Activated CD4-positive, alpha-beta T cell treated with anti-CD3 and anti-CD28 coated beads, Interleukin-2, amount 50 U/mL, for 1 hour (primary cell): ENCODE measurements at regions not wholly inside any gene's neighbourhood (a gene's known extent, or its start where the extent isn't known, plus 50 kb on each side); places are given as distances from the start of the nearest gene placed in this dataset.
"Not testable (repeated sequence)": the region's sequence is repeated elsewhere in the genome, so short reads cannot be mapped to it uniquely, and the experiment has no call there.

Source experiments
- DNase-seq: peaks from one replicate; pipeline ENCODE4 v3.0.0-alpha.2; 2020

DNA sequence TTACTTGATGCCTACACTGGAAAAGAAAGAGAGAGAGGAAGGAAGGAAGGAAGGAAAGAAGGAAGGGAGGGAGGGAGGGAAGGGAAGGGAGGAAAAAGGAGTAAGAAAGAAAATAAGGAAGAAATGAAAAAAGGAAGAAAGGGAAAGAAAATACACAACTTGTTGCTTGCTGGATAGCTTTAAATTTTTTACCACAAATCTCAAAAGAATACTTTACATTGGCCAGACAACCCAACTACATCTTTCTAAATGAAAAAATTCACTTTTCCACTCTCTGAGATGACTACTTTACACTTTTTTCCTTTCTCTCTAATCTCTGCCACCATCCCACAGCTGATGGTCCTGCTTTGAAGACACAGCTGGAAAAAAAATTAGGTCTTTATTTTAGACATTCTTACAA, 228.9 kb upstream of the FAM78B start:
- no peak for DNase-seq

DNA sequence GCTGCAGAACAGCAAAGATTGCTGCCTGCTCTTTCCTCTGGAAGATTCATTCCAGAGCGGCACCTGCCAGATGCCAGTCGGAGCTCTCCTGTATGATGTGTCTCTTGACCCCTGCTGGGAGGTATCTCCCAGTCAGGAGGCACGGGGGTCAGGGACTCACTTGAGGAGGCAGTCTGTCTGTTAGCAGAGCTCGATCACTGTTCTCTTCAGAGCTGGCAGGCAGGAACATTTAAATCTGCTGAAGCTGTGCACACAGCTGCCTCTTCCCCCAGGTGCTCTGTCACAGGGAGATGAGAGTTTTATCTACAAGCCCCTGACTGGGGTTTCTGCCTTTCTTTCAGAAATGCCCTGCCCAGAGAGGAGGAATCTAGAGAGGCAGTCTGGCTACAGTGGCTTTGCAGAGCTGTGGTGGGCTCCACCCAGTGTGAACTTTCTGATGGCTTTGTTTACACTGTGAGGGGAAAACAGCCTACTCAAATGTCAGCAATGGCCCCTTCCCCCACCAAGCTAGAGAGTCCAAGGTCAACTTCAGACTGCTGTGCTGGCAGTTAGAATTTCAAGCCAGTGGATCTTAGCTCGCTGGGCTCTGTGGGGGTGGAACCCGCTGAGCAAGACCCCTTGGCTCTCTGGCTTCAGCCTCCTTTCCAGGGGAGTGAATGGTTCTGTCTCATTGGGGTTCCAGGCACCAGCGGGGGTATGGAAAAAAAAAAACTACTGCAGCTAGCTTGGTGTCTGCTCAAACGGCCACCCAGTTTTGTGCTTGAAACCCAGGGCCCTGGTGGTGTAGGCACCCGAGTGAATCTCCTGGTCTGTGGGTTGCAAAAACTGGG, 242.7 kb upstream of the FAM78B start:
- not testable (repeated sequence) for DNase-seq

DNA sequence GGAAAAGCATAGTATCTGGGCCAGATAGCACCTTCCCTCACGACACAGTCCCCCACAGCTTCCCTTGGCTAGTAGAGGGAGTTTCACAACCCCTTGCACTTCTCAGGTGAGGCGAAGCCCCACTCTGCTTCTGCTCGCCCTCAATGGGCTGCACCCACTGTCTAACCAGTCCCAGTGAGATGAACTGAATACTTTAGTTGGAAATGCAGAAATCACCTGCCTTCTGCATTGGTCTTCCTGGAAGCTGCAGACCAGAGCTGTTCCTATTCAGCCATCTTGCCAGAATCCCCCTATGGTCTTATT, 243.2 kb upstream of the FAM78B start:
- no peak for DNase-seq

DNA sequence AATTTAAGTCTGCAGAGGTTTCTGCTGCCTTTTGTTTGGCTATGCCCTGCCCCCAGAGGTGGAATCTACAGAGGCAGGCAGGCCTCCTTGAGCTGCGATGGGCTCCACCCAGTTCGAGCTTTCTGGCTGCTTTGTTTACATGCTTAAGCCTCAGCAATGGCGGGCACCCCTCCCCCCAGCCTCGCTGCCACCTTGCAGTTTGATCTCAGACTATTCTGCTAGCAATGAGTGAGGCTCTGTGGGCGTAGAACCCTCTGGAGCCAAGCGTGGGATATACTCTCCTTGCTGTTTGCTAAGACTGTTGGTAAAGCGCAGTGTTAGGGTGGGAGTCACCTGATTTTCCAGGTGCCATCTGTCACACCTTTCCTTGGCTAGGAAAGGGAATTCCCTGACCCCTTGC, 250.0 kb upstream of the FAM78B start:
- DNase-seq, result not testable (repeated sequence)

DNA sequence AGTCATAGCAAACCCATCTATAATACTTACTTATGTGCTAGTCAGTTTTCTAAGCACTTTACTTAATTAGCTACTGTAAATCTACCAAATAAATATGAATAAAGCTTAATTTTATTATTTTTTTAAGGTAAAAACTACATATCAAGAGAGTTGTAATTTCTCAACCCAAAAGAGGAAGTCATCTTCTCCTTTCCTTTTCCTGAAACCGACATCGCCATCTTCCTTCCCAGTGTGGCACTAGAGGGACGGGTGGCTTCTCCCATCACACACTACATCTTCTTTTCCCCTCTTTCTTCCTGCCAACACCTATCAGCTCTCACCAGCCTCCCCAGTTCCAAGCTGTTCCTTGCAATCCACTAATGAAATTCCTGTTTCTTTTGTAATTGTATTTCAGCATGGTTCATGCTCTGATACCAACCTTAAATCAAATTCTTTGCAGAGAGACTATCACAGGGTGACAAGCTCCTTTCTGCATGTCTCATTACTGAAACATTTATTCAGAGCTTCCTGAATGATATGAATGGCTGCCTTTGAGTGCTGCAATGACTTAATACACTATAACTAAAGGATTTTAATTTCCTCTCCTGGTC, 251.6 kb upstream of the FAM78B start:
- no peak for DNase-seq

DNA sequence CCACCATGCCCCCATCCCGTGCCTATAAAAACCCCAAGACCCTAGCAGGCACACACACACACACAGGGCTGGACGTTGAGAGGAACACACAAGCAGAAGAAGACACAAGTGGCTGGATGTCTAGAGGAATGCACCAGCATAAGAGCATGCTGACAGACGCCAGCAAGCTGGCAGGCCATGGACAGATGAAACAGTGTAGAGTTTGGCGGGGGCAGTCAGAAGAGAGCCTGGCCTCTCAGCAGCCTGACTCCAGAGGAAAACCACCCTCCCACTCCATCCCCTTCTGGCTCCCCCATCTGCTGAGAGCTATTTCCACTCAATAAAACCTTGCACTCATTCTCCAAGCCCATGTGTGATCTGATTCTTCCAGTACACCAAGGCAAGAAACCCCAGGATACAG, 255.8 kb upstream of the FAM78B start:
- not testable (repeated sequence) for DNase-seq

DNA sequence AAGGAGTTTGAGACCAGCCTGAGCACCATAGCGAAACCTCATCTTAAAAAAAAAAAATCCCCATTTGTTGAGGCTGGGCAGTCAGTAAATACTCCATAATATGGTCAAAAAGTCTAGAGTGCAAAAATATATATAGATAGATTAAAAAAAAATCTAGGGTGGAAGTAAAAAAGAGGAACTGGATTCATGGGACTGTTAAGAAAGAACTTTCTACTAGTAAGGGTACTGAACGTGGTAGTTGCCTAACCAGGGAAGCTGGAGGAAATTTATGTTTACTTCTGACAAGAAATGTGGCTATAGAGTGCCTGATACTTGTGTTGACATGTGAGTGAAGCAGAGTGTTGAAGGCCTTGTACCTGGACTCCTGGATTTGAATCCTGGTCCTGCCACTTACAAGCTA, 265.9 kb upstream of the FAM78B start:
- no peak for DNase-seq

DNA sequence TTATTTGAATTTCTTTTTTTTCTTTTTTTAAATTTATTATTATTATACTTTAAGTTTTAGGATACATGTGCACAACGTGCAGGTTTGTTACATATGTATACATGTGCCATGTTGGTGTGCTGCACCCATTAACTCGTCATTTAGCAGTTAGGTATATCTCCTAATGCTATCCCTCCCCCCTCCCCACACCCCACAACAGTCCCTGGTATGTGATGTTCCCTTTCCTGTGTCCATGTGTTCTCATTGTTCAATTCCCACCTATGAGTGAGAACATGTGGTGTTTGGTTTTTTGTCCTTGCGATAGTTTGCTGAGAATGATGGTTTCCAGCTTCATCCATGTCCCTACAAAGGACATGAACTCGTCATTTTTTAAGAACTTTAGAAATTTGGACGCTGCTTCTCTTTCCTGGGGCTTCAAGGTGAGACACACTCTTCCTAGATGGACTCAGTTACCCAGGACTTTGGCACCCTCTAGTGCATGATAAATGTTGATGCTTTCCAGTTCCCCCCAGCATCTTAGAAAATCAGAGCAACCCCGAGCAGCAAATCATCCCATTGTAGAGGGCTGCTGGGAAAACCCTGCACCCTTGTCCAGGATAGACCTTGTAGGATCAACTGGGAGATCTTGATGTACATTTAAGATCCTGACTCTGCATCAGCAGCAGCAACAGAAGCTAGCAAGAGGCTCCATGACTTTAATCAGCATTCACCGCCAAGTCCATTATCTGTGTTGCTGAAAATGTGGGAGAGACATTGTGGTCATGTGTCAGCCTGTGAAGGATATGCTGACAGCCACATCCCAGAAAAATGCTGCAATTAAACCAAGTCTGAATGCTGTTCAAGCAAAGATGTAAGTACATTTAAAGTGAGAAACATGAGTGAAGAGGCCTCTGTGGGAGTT, 266.9 kb upstream of the FAM78B start:
- DNase-seq, result not testable (repeated sequence)

DNA sequence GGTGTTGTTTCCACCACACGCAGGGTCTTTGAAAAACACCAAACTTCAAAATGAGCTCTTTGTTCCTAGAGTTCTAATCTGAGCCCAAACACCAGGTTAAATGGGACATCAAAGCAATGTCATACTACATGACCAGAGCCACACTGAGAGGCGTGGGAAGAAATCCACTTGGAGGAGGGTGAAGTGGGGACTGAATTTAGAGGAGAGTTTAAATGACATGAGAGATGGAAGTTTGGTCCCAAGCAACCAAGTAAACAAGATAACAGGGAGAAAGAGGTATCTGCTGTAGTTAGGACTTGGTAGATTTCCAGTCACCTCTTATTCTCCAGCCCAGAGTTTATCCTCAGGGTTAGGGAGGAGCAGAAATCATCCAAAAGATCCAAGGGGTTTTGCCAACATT, 290.9 kb upstream of the FAM78B start:
- DNase-seq, result no peak

DNA sequence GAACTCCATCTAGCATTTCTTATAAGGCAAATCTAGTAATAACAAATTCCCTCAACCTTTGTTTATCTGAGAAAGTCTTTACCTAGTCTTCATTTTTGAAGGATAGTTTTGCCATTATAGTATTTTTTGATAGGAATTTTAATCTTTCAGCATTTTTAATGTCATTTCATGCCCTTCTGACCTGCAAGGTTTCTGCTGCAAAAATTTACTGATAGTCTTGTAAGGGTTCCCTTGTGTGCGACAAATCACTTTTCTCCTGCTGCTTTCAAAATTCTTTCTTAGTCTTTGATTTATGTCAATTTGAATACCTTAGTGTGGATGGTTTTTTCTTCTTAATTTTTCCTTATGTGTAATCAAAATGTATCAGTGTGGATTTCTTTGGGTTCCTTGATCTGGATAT, 297.5 kb upstream of the FAM78B start:
- DNase-seq, result no peak

DNA sequence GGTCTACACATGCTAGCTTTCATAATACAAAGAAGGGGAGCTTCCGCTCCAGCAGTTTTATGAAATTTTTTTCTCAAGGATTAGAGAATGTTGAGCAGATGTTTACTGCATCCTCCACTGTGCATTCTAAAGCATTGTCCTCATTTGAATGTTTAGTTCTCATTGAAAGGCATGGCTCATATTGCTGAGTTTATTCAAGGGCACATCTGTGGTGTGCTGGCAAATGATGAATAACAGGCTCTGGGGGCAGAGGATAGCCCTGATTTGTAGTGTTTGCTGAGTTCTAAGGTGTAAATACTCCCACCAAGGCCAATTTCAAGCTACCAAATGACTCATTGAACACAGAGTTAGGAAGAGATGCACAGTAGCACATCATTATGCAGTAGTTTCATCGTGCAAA, 303.2 kb upstream of the FAM78B start:
- DNase-seq, result no peak

DNA sequence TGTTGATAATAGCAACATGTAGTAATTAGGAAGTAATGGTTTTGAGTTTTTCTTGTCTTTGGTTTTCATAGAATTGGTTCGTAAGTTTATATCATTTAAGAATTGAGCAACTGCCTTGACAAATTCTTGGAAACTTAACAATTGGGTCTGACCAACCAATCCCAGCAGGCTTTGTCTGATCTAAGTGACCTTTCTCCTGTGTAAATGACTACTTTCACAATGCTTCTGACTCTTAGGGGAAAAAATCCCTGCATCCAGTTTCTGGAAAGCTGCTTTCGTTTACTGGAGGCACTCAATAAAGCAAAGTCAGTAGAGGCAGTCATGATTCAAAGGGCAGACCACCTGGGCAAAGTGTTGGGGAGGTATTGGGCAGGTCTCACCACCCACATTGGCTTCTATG, 303.6 kb upstream of the FAM78B start:
- DNase-seq, result no peak

DNA sequence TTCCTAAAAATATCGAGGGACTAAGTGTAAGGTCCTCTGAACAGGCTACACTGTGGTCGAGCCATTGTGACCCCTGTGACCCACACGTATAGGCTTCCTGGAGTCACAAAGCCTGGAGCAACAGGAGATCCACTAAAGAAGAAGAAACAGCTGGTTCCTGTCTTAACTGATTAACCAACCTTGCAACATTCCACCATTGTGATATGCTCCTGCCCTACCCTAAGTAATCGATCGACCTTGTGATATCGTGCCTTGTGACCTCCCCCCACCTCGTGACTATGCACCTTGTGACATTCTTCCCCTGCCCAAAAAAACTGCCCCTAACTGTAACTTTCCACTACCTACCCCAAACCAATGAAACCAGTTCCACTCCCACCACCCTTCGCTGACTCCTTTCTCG, 304.6 kb upstream of the FAM78B start:
- no peak for DNase-seq

DNA sequence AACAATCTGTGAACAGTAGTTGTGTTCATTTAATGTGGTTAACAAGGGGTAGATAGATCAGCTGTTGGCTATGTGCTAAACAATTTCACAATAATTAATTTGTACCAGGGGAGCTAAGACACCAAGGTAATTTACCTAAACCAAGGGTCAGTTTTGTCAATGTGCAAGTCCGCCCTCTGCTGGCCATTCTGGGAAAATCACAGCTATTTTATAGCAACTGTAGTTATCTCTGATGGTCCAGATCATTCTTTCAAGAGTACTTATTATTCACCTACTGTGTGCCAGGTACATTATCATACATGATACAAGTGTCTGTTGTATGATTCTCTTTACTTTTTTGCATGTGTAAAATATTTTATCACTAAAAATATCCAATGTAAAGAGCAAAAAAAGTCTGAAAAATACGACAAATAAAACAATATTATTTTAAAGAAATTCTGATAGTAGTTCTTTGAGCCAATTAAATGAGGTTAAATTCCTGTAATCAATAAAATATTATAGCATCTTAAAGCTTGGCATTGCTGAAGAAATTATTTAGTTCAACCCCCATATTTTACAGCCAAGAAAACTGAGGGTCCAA, 312.3 kb upstream of the FAM78B start:
- peak; percentile 48 for DNase-seq

DNA sequence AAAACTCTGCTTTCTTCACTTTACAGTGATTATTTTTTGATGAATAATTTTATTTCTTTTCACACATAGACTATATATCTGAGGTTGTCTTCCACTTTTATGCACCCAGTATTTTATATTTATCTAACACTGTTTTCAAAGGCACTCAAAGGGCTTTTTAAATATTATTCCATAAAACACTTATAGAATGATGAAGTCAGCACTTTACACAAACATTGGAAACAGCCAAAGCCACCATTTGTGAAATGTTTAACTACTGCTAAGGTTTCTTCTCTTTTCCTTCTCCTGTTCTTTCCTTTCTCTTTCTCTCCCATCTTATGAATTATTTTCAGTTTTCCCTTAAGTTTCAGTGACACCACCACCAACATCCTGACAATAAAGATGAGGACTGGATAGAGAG, 317.7 kb upstream of the FAM78B start:
- no peak for DNase-seq

DNA sequence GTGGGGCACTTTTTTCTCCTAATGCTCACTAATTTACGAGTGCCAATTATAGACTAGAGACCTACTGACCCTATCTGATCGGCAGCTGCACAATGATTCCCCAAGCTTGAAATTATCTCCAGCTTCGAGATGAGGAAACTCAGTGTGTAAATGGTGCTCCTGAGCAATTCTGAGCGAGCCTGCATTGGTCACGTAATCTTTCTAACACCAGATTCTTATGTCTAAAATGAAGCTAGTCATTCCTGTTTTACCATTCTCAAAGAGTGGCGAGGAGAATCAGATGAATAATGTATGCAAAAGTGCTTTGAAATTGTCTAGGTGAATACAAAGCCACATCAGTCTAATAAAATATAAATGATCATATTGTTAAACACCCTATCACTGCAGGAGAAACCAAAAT, 318.1 kb upstream of the FAM78B start:
- DNase-seq, result no peak

DNA sequence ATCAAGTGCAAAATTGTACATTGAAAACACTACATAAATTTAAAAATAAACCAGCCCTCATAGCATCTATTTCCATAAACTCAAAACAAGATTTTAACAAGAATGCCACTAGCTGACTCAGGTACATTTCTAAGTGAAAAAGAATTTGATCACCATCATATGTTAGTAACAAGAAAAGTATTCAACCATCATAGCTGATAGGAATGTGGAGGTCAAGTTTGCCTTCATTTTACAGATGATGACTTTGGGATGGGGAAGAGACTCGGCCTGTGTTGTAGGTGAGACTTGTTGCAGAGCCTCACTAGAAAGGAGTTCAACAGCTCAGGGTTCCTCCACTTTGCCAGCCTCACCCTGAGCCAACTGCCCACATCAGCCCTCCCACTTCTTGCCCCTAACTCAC, 318.8 kb upstream of the FAM78B start:
- DNase-seq, result no peak

DNA sequence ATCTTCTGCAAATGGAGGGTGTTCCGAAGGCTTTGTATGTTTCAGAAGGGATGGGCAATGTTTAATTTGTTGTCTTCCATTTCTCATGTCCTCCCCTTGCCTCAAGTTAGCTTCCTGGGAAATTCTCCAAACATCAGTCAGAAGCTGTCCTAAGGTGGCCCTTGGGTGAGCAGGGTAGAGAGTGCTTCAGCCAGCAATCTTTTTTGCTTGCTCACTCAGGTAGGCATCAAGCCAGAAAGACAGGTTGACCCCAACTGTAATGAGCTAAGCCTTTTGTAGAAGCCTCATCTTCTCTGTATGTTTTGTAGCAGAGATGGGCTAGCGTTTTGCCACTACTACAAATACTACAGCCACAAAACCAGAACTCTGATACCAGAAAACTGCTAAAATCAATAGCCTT, 321.5 kb upstream of the FAM78B start:
- no peak for DNase-seq

DNA sequence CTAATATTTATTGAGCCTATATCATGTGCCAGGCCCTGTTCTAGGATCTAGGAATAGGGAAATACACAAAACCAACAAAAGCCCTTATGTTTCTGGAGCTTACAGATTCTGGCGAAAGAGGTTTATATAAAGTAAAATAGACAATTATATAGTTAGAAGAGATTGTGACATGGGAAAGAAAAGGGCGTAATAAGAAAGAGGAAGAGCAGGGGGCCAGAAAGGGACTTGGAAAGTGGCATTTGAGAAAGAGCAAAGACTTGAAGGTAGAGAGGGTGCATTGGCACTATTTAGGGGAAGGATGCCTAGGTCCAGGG, 322.5 kb upstream of the FAM78B start:
- DNase-seq, result no peak

DNA sequence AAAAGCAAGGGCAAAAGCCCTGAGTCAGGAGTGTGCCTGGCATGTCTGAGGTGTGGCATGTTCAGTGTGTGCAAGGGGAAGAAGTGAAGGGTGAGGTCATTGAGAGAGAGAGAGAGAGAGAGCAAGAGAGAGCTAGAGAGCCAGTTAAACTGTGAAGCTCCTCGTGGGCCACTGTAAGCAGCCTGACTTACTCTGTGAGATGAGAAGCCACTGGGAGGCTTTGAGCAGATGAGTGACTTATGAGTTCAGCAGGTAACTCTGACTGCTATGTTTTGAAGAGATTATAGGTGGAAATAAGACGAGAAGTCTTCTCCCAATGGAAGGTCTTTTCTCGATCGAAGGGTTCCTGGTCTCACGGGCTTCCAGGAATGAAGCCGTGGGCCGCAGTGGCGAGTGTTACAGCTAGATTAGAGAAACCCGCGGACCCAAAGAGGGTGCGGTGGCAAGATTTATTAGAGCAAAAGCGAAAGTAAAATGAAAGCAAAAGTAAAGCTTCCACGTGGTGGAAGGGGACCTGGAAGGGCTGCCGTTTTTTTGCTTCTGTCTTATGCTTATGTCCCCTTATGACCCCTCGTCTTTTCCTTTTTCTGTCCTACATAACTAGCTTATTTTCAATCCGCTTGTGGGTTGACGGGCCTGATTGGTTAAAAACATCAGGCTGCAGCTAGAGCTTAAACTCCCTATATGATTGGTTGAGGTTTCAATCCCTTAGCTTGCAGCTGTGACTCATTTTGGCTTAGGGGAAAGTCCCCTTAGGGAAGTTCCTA, 323.1 kb upstream of the FAM78B start:
- peak; percentile 30 for DNase-seq

DNA sequence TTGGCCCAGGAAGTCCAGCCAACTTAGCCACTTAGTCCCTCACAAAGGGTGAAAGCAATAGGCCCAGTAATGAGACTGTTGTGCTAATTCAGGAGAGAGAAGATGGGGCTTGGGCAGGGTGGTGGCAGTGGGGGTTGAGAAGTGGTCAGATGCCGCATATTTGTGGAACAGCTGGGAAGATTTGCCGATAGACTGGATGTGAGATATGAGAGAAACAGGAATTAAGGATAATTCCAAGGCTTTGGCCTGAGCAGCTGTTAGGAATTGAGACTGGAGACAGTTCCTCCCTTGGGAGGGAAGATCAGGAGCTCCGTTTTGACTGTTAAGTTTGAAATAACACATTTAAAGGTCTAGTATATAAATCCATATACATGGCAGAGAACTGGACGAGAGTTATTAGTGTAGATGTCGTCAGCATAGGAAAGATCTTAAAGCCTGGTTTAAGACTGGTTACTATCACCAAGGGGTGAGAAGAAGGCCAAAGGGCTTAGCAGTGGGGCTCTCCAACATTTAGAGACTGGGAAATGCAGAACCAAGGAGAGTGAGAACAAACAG, 323.7 kb upstream of the FAM78B start:
- DNase-seq, result no peak

DNA sequence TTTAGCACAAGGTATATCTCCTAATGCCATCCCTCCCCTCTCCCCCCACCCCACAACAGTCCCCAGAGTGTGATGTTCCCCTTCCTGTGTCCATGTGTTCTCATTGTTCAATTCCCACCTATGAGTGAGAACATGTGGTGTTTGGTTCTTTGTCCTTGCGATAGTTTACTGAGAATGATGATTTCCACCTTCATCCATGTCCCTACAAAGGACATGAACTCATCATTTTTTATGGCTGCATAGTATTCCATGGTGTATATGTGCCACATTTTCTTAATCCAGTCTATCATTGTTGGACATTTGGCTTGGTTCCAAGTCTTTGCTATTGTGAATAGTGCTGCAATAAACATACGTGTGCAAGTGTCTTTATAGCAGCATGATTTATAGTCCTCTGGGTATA, 327.0 kb upstream of the FAM78B start:
- not testable (repeated sequence) for DNase-seq

DNA sequence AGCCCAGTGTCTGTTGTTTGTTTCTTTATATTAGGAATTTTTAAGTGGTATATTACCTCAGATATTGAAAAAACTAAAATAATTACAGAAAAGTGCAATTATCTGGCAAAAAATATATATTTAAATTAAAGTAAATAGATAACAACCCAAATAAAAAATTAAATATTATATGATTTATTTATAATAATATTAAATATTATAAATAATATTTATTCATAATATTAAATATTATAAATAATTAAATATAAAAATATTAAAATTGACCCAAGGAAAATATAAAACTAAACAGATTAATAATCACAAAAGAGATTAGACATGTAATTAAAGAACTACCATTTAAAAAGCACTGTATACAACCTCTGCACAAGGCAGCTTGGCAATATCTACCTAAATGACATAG, 331.9 kb upstream of the POGK start:
- DNase-seq, result no peak
